ENCODE measurements at regions not wholly inside any gene's neighbourhood (a gene's known extent, or its start where the extent isn't known, plus 50 kb on each side); places are given as distances from the start of the nearest gene placed in this dataset.

GRCh38 chr2:106969777-106970176, 83.8 kb upstream of the ST6GAL2 start:
- Mint-ChIP-seq H3K27ac (no peak overlapping the region), H3K27me3 (no peaks in the 10 kb centered on the region), H3K4me1 (no peaks in the 10 kb centered on the region), H3K9me3 (peaks cover 0 to 5% (median 2%) of the 10 kb centered on the region in 8 donors), H3K4me3 (no peak overlapping the region), H3K36me3 (no peaks in the 10 kb centered on the region)
- Histone ChIP-seq H3K27me3 (ENCODE audit: insufficient read depth, low read length) (no peaks in the 10 kb centered on the region), H3K9me3 (ENCODE audit: control insufficient read depth in 1 of 2, low read length in 2 of 2) (no peaks in the 10 kb centered on the region), H3K4me3 (ENCODE audit: low read length in 2 of 2) (no peak overlapping the region), H3K36me3 (ENCODE audit: insufficient read depth, low read length) (no peaks in the 10 kb centered on the region), H3K4me1 (ENCODE audit: insufficient read depth, low read length) (no peaks in the 10 kb centered on the region), H3K27ac (ENCODE audit: low read depth, low read length) (no peak overlapping the region)
- CTCF ChIA-PET (ENCODE audit: partially characterized antibody): no interaction called here
- intact Hi-C loops (cut with micrococcal nuclease): no loop called here
- no peak for DNase-seq
- POLR2A ChIA-PET (ENCODE audit: partially characterized antibody): no interaction called here

- Mint-ChIP-seq H3K4me1 (no peaks in the 10 kb centered on the region), H3K9me3 (peaks cover 0 to 5% (median 1%) of the 10 kb centered on the region in 8 donors), H3K27ac (no peak overlapping the region), H3K4me3 (no peak overlapping the region), H3K36me3 (no peaks in the 10 kb centered on the region), H3K27me3 (no peaks in the 10 kb centered on the region)
- intact Hi-C loops (cut with micrococcal nuclease): no loop called here
- H3K4me3 ChIP-seq (ENCODE audit: low read length in 2 of 2): no peak overlapping the region
- CTCF ChIA-PET (ENCODE audit: partially characterized antibody): no interaction called here
- no peaks in the 10 kb centered on the region for H3K27me3 ChIP-seq (ENCODE audit: insufficient read depth, low read length)
- H3K4me1 ChIP-seq (ENCODE audit: insufficient read depth, low read length): no peaks in the 10 kb centered on the region
- no peak overlapping the region for H3K27ac ChIP-seq (ENCODE audit: low read depth, low read length)
- POLR2A ChIA-PET (ENCODE audit: partially characterized antibody): no interaction called here
- no peaks in the 10 kb centered on the region for H3K36me3 ChIP-seq (ENCODE audit: insufficient read depth, low read length)
- no peaks in the 10 kb centered on the region for H3K9me3 ChIP-seq (ENCODE audit: control insufficient read depth in 1 of 2, low read length in 2 of 2)
- DNase-seq: no peak
These were observed 84.7 kb upstream of the ST6GAL2 start for GRCh38 chr2:106970471-106971261.

- ChIA-PET POLR2A (ENCODE audit: partially characterized antibody) (no interaction called here), CTCF (ENCODE audit: partially characterized antibody) (no interaction called here)
- H3K27ac ChIP-seq (ENCODE audit: low read depth, low read length): no peak overlapping the region
- no peak overlapping the region for H3K4me3 Mint-ChIP-seq
- H3K9me3 ChIP-seq (ENCODE audit: control insufficient read depth in 1 of 2, low read length in 2 of 2): no peaks in the 10 kb centered on the region
- no peaks in the 10 kb centered on the region for H3K4me1 Mint-ChIP-seq
- H3K4me3 ChIP-seq (ENCODE audit: low read length in 2 of 2): no peak overlapping the region
- no peaks in the 10 kb centered on the region for H3K27me3 ChIP-seq (ENCODE audit: insufficient read depth, low read length)
- H3K4me1 ChIP-seq (ENCODE audit: insufficient read depth, low read length): no peaks in the 10 kb centered on the region
- no peak for DNase-seq
- peaks cover 0 to 5% (median 2%) of the 10 kb centered on the region in 8 donors for H3K9me3 Mint-ChIP-seq
- H3K27ac Mint-ChIP-seq: no peak overlapping the region
- H3K36me3 Mint-ChIP-seq: no peaks in the 10 kb centered on the region
- intact Hi-C loops (cut with micrococcal nuclease): no loop called here
- H3K36me3 ChIP-seq (ENCODE audit: insufficient read depth, low read length): no peaks in the 10 kb centered on the region
- no peaks in the 10 kb centered on the region for H3K27me3 Mint-ChIP-seq
These were observed 86.8 kb upstream of the ST6GAL2 start for GRCh38 chr2:106972782-106973181.

- Mint-ChIP-seq H3K4me1 (no peaks in the 10 kb centered on the region), H3K9me3 (peaks cover 0 to 5% (median 2%) of the 10 kb centered on the region in 8 donors), H3K27me3 (no peaks in the 10 kb centered on the region), H3K4me3 (no peak overlapping the region), H3K27ac (no peak overlapping the region), H3K36me3 (no peaks in the 10 kb centered on the region)
- H3K4me3 ChIP-seq (ENCODE audit: low read length in 2 of 2): no peak overlapping the region
- ChIA-PET CTCF (ENCODE audit: partially characterized antibody) (no interaction called here), POLR2A (ENCODE audit: partially characterized antibody) (no interaction called here)
- H3K9me3 ChIP-seq (ENCODE audit: control insufficient read depth in 1 of 2, low read length in 2 of 2): no peaks in the 10 kb centered on the region
- H3K27me3 ChIP-seq (ENCODE audit: insufficient read depth, low read length): no peaks in the 10 kb centered on the region
- no peaks in the 10 kb centered on the region for H3K36me3 ChIP-seq (ENCODE audit: insufficient read depth, low read length)
- H3K27ac ChIP-seq (ENCODE audit: low read depth, low read length): no peak overlapping the region
- no peaks in the 10 kb centered on the region for H3K4me1 ChIP-seq (ENCODE audit: insufficient read depth, low read length)
- no peak for DNase-seq
- intact Hi-C loops (cut with micrococcal nuclease): no loop called here
These were observed 88.9 kb upstream of the ST6GAL2 start for GRCh38 chr2:106974891-106975290.

GRCh38 chr2:106975641-106976040, 89.7 kb upstream of the ST6GAL2 start:
- Mint-ChIP-seq H3K4me1 (no peaks in the 10 kb centered on the region), H3K4me3 (no peak overlapping the region), H3K9me3 (peaks cover 0 to 5% (median under 1%) of the 10 kb centered on the region in 8 donors), H3K27ac (no peak overlapping the region), H3K27me3 (no peaks in the 10 kb centered on the region), H3K36me3 (no peaks in the 10 kb centered on the region)
- Histone ChIP-seq H3K27me3 (ENCODE audit: insufficient read depth, low read length) (no peaks in the 10 kb centered on the region), H3K36me3 (ENCODE audit: insufficient read depth, low read length) (no peaks in the 10 kb centered on the region), H3K4me3 (ENCODE audit: low read length in 2 of 2) (no peak overlapping the region), H3K9me3 (ENCODE audit: control insufficient read depth in 1 of 2, low read length in 2 of 2) (no peaks in the 10 kb centered on the region), H3K4me1 (ENCODE audit: insufficient read depth, low read length) (no peaks in the 10 kb centered on the region), H3K27ac (ENCODE audit: low read depth, low read length) (no peak overlapping the region)
- POLR2A ChIA-PET (ENCODE audit: partially characterized antibody): no interaction called here
- DNase-seq: no peak
- intact Hi-C loops (cut with micrococcal nuclease): no loop called here
- CTCF ChIA-PET (ENCODE audit: partially characterized antibody): no interaction called here

GRCh38 chr2:106976548-106976947, 90.6 kb upstream of the ST6GAL2 start:
- Histone ChIP-seq H3K27ac (ENCODE audit: low read depth, low read length) (no peak overlapping the region), H3K27me3 (ENCODE audit: insufficient read depth, low read length) (no peaks in the 10 kb centered on the region), H3K4me3 (ENCODE audit: low read length in 2 of 2) (no peak overlapping the region), H3K4me1 (ENCODE audit: insufficient read depth, low read length) (no peaks in the 10 kb centered on the region), H3K9me3 (ENCODE audit: control insufficient read depth in 1 of 2, low read length in 2 of 2) (no peaks in the 10 kb centered on the region), H3K36me3 (ENCODE audit: insufficient read depth, low read length) (no peaks in the 10 kb centered on the region)
- ChIA-PET CTCF (ENCODE audit: partially characterized antibody) (no interaction called here), POLR2A (ENCODE audit: partially characterized antibody) (no interaction called here)
- DNase-seq: no peak
- no peaks in the 10 kb centered on the region for H3K4me1 Mint-ChIP-seq
- H3K27me3 Mint-ChIP-seq: no peaks in the 10 kb centered on the region
- H3K27ac Mint-ChIP-seq: no peak overlapping the region
- peaks cover 0 to 5% (median 0%) of the 10 kb centered on the region in 8 donors for H3K9me3 Mint-ChIP-seq
- H3K4me3 Mint-ChIP-seq: no peak overlapping the region
- intact Hi-C loops (cut with micrococcal nuclease): no loop called here
- H3K36me3 Mint-ChIP-seq: no peaks in the 10 kb centered on the region

GRCh38 chr2:106977717-106978116, 91.8 kb upstream of the ST6GAL2 start:
- Mint-ChIP-seq H3K4me1 (no peaks in the 10 kb centered on the region), H3K9me3 (peaks cover 0 to 5% (median 0%) of the 10 kb centered on the region in 8 donors), H3K27me3 (no peaks in the 10 kb centered on the region), H3K36me3 (no peaks in the 10 kb centered on the region), H3K27ac (no peak overlapping the region), H3K4me3 (no peak overlapping the region)
- H3K27ac ChIP-seq (ENCODE audit: low read depth, low read length): no peak overlapping the region
- no peaks in the 10 kb centered on the region for H3K4me1 ChIP-seq (ENCODE audit: insufficient read depth, low read length)
- no peak for DNase-seq
- H3K9me3 ChIP-seq (ENCODE audit: control insufficient read depth in 1 of 2, low read length in 2 of 2): no peaks in the 10 kb centered on the region
- POLR2A ChIA-PET (ENCODE audit: partially characterized antibody): no interaction called here
- no peak overlapping the region for H3K4me3 ChIP-seq (ENCODE audit: low read length in 2 of 2)
- no peaks in the 10 kb centered on the region for H3K27me3 ChIP-seq (ENCODE audit: insufficient read depth, low read length)
- intact Hi-C loops (cut with micrococcal nuclease): no loop called here
- H3K36me3 ChIP-seq (ENCODE audit: insufficient read depth, low read length): no peaks in the 10 kb centered on the region
- CTCF ChIA-PET (ENCODE audit: partially characterized antibody): no interaction called here

Data from CD4-positive, alpha-beta memory T cell (primary cell).